Upper lobe of right lung (tissue), 1 donor: ENCODE measurements at regions not wholly inside any gene's neighbourhood (a gene's known extent, or its start where the extent isn't known, plus 50 kb on each side); places are given as distances from the start of the nearest gene placed in this dataset.
"Not testable (repeated sequence)": the region's sequence is repeated elsewhere in the genome, so short reads cannot be mapped to it uniquely, and the experiment has no call there.

Source experiments
- ATAC-seq: fragments of 200-7000 bp; cut with Tn5 transposase; one replicate; pipeline ENCODE4 v1.9.1; 2020; ENCODE audit warnings: mild to moderate bottlenecking, moderate library complexity
- DNase-seq: peaks from one replicate; pipeline ENCODE4 v3.0.0-alpha.2; 2020
- H3K27ac ChIP-seq: fragments of 200-600 bp; one replicate; pipeline ENCODE4 v1.8.0; 2022
- H3K27me3 ChIP-seq: fragments of 200-600 bp; one replicate; pipeline ENCODE4 v1.8.0; 2022; ENCODE audit warnings: mild to moderate bottlenecking
- H3K36me3 ChIP-seq: fragments of 200-600 bp; one replicate; pipeline ENCODE4 v1.8.0; 2022
- H3K4me1 ChIP-seq: fragments of 200-600 bp; one replicate; pipeline ENCODE4 v1.8.0; 2022
- H3K4me3 ChIP-seq: fragments of 200-600 bp; one replicate; pipeline ENCODE4 v1.8.0; 2022; ENCODE audit warnings: mild to moderate bottlenecking
- H3K9me3 ChIP-seq: fragments of 200-600 bp; one replicate; pipeline ENCODE4 v1.8.0; 2022
- CTCF ChIP-seq: fragments of 200-600 bp; IDR thresholded peaks from one replicate; pipeline ENCODE4 v1.8.0; 2022; ENCODE audit warnings: antibody characterized with exemption
- intact Hi-C: fragments of 100-400 bp; cut with DNase I; formaldehyde crosslinking; loops from one replicate; pipeline ENCODE4 v1.11.0; 2022
- donor health status: DM: no; HTN: yes; CAD: no; lungs with severe emphysema.

GRCh38 chr11:86737737-86738136 is 62.6 kb upstream of the PRSS23 start:
- DNase-seq (no peak), ATAC-seq (no peak)
- H3K4me3 ChIP-seq, result no peak overlapping the region
- no peaks in the 10 kb centered on the region for H3K27me3 ChIP-seq
- H3K36me3 ChIP-seq, result no peaks in the 10 kb centered on the region
- TF ChIP-seq CTCF, result no peak
- no peaks in the 10 kb centered on the region for H3K9me3 ChIP-seq
- peaks cover 20% of the 10 kb centered on the region for H3K4me1 ChIP-seq
- intact Hi-C loops, result no loop called here
- H3K27ac ChIP-seq, result no peak overlapping the region

GRCh38 chr11:86737230-86737629 is 63.1 kb upstream of the PRSS23 start:
- no peaks in the 10 kb centered on the region for H3K36me3 ChIP-seq
- H3K4me3 ChIP-seq, result no peak overlapping the region
- no peaks in the 10 kb centered on the region for H3K27me3 ChIP-seq
- ATAC-seq, result no peak
- TF ChIP-seq CTCF, result no peak
- H3K4me1 ChIP-seq, result peaks cover 17% of the 10 kb centered on the region
- intact Hi-C loops, result no loop called here
- no peak overlapping the region for H3K27ac ChIP-seq
- no peak for DNase-seq
- H3K9me3 ChIP-seq, result no peaks in the 10 kb centered on the region

- DNase-seq (no peak), ATAC-seq (no peak)
- H3K4me1 ChIP-seq, result peaks cover 15% of the 10 kb centered on the region
- no peaks in the 10 kb centered on the region for H3K27me3 ChIP-seq
- no peak for TF ChIP-seq CTCF
- intact Hi-C loops, result no loop called here
- H3K36me3 ChIP-seq, result no peaks in the 10 kb centered on the region
- no peak overlapping the region for H3K4me3 ChIP-seq
- H3K9me3 ChIP-seq, result no peaks in the 10 kb centered on the region
- H3K27ac ChIP-seq, result no peak overlapping the region
These were observed 63.8 kb upstream of the PRSS23 start for GRCh38 chr11:86736291-86737143.

GRCh38 chr11:86735451-86736290 is 63.3 kb upstream of the ME3 start:
- no peaks in the 10 kb centered on the region for H3K27me3 ChIP-seq
- no peaks in the 10 kb centered on the region for H3K36me3 ChIP-seq
- no peak overlapping the region for H3K27ac ChIP-seq
- intact Hi-C loops, result no loop called here
- TF ChIP-seq CTCF, result no peak
- DNase-seq, result no peak
- H3K4me1 ChIP-seq, result peaks cover 6% of the 10 kb centered on the region
- no peaks in the 10 kb centered on the region for H3K9me3 ChIP-seq
- no peak for ATAC-seq
- no peak overlapping the region for H3K4me3 ChIP-seq

- H3K36me3 ChIP-seq, H3K9me3 ChIP-seq, H3K27ac ChIP-seq, H3K4me1 ChIP-seq, ATAC-seq, DNase-seq, intact Hi-C loops, H3K27me3 ChIP-seq, H3K4me3 ChIP-seq: not testable (repeated sequence)
These were observed 60.3 kb upstream of the ME3 start for GRCh38 chr11:86732739-86733138.

GRCh38 chr11:86732286-86732685 is 59.9 kb upstream of the ME3 start:
- not testable (repeated sequence) for ATAC-seq

GRCh38 chr11:86729576-86729975 is 57.2 kb upstream of the ME3 start:
- intact Hi-C loops, H3K4me3 ChIP-seq, H3K27ac ChIP-seq, H3K27me3 ChIP-seq, H3K36me3 ChIP-seq, H3K9me3 ChIP-seq, DNase-seq, H3K4me1 ChIP-seq, ATAC-seq: not testable (repeated sequence)

More at GRCh38 chr11:86732286-86732685, 59.9 kb upstream of the ME3 start:
- DNase-seq, intact Hi-C loops, H3K27me3 ChIP-seq, H3K36me3 ChIP-seq, H3K4me1 ChIP-seq, H3K4me3 ChIP-seq, H3K27ac ChIP-seq, H3K9me3 ChIP-seq: not testable (repeated sequence)
